Hepatocyte (in vitro differentiated cells): ENCODE measurements at regions not wholly inside any gene's neighbourhood (a gene's known extent, or its start where the extent isn't known, plus 50 kb on each side); places are given as distances from the start of the nearest gene placed in this dataset.

Experiments used
- DNase-seq: peaks from one replicate; pipeline ENCODE4 v3.0.0-alpha.2; 2016; ENCODE audit warnings: low spot score
- H2AFZ ChIP-seq: fragments of 200-600 bp; sonication (generic); 2 replicates; pipeline ENCODE4 v1.6.0; 2016; ENCODE audit warnings: antibody characterized with exemption, mild to moderate bottlenecking
- H3K27ac ChIP-seq: fragments of 200-600 bp; sonication (generic); 2 replicates; pipeline ENCODE4 v1.5.1; 2016; ENCODE audit warnings: mild to moderate bottlenecking
- H3K27me3 ChIP-seq: fragments of 200-600 bp; sonication (generic); 2 replicates; pipeline ENCODE4 v1.6.1; 2016
- H3K36me3 ChIP-seq: fragments of 200-600 bp; sonication (generic); replicated peaks from 2 replicates; pipeline ENCODE4 v1.5.1; 2016; ENCODE audit warnings: low read depth; ENCODE audit not compliant: insufficient read depth
- H3K4me1 ChIP-seq: fragments of 200-600 bp; sonication (generic); 2 replicates; pipeline ENCODE4 v1.5.1; 2016; ENCODE audit warnings: mild to moderate bottlenecking, moderate library complexity; ENCODE audit not compliant: insufficient read depth
- H3K4me2 ChIP-seq: fragments of 200-600 bp; sonication (generic); 2 replicates; pipeline ENCODE4 v1.6.0; 2016
- H3K4me3 ChIP-seq: fragments of 200-600 bp; sonication (generic); 2 replicates; pipeline ENCODE4 v1.5.1; 2016; ENCODE audit warnings: mild to moderate bottlenecking
- H3K79me2 ChIP-seq: fragments of 200-600 bp; sonication (generic); 2 replicates; pipeline ENCODE4 v1.6.0; 2017; ENCODE audit warnings: mild to moderate bottlenecking
- H3K9me2 ChIP-seq: fragments of 200-600 bp; sonication (generic); replicated peaks from 2 replicates; pipeline ENCODE4 v1.6.0; 2017; ENCODE audit warnings: mild to moderate bottlenecking; ENCODE audit not compliant: insufficient read depth
- H3K9me3 ChIP-seq: fragments of 200-600 bp; sonication (generic); 2 replicates; pipeline ENCODE4 v1.5.1; 2016; ENCODE audit warnings: low read depth, mild to moderate bottlenecking
- H4K20me1 ChIP-seq: fragments of 200-600 bp; sonication (generic); 2 replicates; pipeline ENCODE4 v1.6.0; 2016; ENCODE audit warnings: mild to moderate bottlenecking; ENCODE audit not compliant: insufficient read depth, poor library complexity, severe bottlenecking
- CTCF ChIP-seq: fragments of 200-600 bp; sonication (generic); IDR thresholded peaks from 2 replicates; pipeline ENCODE4 v1.5.1; 2016; ENCODE audit warnings: antibody characterized with exemption, mild to moderate bottlenecking; ENCODE audit not compliant: poor library complexity
- EZH2 ChIP-seq: fragments of 200-600 bp; sonication (generic); IDR thresholded peaks from 2 replicates; pipeline ENCODE4 v1.6.1; 2016; ENCODE audit warnings: antibody characterized with exemption, mild to moderate bottlenecking, borderline replicate concordance
- EZH2phosphoT487 ChIP-seq: fragments of 200-600 bp; sonication (generic); IDR thresholded peaks from one replicate; pipeline ENCODE4 v1.6.1; 2018; ENCODE audit warnings: antibody characterized with exemption, mild to moderate bottlenecking, low read depth, moderate library complexity; ENCODE audit not compliant: unreplicated experiment, severe bottlenecking
- whole genome bisulfite sequencing: methylation state at CpG from one replicate; pipeline ENCODE4 v1.1.6; 2016; ENCODE audit warnings: low lambda C conversion rate; ENCODE audit errors: missing lambda C conversion rate; 5-methylcytosine and 5-hydroxymethylcytosine counted together

- Histone ChIP-seq H3K27ac (no peak overlapping the region), H3K4me1 (no peaks in the 10 kb centered on the region), H4K20me1 (no peaks in the 10 kb centered on the region), H3K4me2 (no peak overlapping the region), H3K36me3 (no peaks in the 10 kb centered on the region), H3K27me3 (no peaks in the 10 kb centered on the region), H2AFZ (no peak overlapping the region), H3K9me3 (no peaks in the 10 kb centered on the region), H3K4me3 (no peak overlapping the region), H3K9me2 (no peaks in the 10 kb centered on the region), H3K79me2 (no peaks in the 10 kb centered on the region)
- DNase-seq, result no peak
- WGBS, result 58% methylated on average over 3 of the region's 3 CpGs
- TF ChIP-seq CTCF (no peak), EZH2phosphoT487 (no peak), EZH2 (no peak)
These were observed 566.3 kb upstream of the GRAMD2B start for GRCh38 chr5:125856949-125857348.

- Histone ChIP-seq H3K9me3 (no peaks in the 10 kb centered on the region), H3K4me2 (no peak overlapping the region), H3K4me3 (no peak overlapping the region), H4K20me1 (no peaks in the 10 kb centered on the region), H2AFZ (no peak overlapping the region), H3K4me1 (no peaks in the 10 kb centered on the region), H3K9me2 (no peaks in the 10 kb centered on the region), H3K36me3 (no peaks in the 10 kb centered on the region), H3K27ac (no peak overlapping the region), H3K27me3 (no peaks in the 10 kb centered on the region), H3K79me2 (no peaks in the 10 kb centered on the region)
- DNase-seq, result no peak
- TF ChIP-seq CTCF (no peak), EZH2phosphoT487 (no peak), EZH2 (no peak)
- WGBS, result 63% methylated on average over 2 of the region's 2 CpGs
These were observed 559.6 kb upstream of the GRAMD2B start for GRCh38 chr5:125863579-125863978.

GRCh38 chr5:125865166-125865815 is 557.9 kb upstream of the GRAMD2B start:
- Histone ChIP-seq H3K27ac (no peak overlapping the region), H3K27me3 (no peaks in the 10 kb centered on the region), H2AFZ (no peak overlapping the region), H3K4me2 (no peak overlapping the region), H3K36me3 (no peaks in the 10 kb centered on the region), H3K4me3 (no peak overlapping the region), H4K20me1 (no peaks in the 10 kb centered on the region), H3K79me2 (no peaks in the 10 kb centered on the region), H3K9me2 (no peaks in the 10 kb centered on the region), H3K9me3 (no peaks in the 10 kb centered on the region), H3K4me1 (no peaks in the 10 kb centered on the region)
- 38% methylated on average over 4 of the region's 4 CpGs for WGBS
- TF ChIP-seq CTCF (no peak), EZH2phosphoT487 (no peak), EZH2 (no peak)
- no peak for DNase-seq
